Lower leg skin (tissue), 3 donors: ENCODE measurements at regions not wholly inside any gene's neighbourhood (a gene's known extent, or its start where the extent isn't known, plus 50 kb on each side); places are given as distances from the start of the nearest gene placed in this dataset.

Experiments used
- CTCF ChIP-seq, 3 donors: fragments of 450-650 bp; IDR thresholded peaks; one replicate each; pipeline ENCODE4 v1.5.1; 2016; ENCODE audit warnings: antibody characterized with exemption in 3 of 3, mild to moderate bottlenecking in 3 of 3, moderate library complexity in 2 of 3
- POLR2A ChIP-seq, 2 donors: fragments of 450-650 bp; IDR thresholded peaks; one replicate each; pipeline ENCODE4 v1.6.1; 2016 to 2017; ENCODE audit warnings: antibody characterized with exemption in 2 of 2, mild to moderate bottlenecking in 1 of 2, moderate library complexity in 1 of 2

GRCh38 chr1:199246716-199247115 is 607.9 kb downstream of the PTPRC start:
- TF ChIP-seq CTCF (IDR thresholded peaks at IDR 0.05) (no peak), POLR2A (IDR thresholded peaks at IDR 0.05) (no peak)
